Activated CD4-positive, alpha-beta T cell treated with anti-CD3 and anti-CD28 coated beads, Interleukin-2, Interleukin-6, amounts not matched to agents 100 ng/mL and 50 ng/mL, durations not matched to agents 16 hours and 8 hours (primary cell): ENCODE measurements at regions not wholly inside any gene's neighbourhood (a gene's known extent, or its start where the extent isn't known, plus 50 kb on each side); places are given as distances from the start of the nearest gene placed in this dataset.

Source experiments
- DNase-seq: peaks from one replicate; pipeline ENCODE4 v3.0.0-alpha.2; 2020

DNA sequence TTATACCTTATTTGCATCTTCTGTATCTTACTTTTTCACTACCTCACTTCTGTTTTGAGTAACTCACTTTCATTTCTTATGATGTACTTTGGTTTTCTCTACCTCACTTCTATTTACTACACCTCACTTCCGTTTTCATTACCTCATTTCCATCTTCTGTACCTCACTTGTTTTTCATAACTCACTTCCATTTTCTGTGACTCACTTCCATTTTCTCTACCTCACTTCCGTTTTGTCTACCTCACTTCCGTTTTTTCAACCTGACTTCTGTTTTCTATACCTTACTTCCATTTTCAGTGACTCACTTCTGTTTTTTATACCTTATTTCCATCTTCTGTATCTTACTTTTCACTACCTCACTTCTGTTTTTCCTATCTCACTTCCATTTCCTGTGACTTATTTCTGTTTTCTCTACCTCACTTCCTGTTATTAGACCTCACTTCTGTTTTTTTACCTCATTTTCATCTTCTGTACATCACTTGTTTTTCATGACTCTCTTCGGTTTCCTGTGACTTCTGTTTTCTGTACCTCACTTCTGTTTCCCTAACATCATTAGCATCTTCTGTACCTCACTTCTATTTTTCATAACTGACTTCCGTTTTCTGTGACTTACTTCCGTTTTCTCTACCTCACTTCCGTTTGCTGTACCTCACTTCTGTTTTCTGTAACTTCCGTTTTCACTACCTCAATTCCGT is 493.1 kb upstream of the AKR1E2 start:
- no peak for DNase-seq

DNA sequence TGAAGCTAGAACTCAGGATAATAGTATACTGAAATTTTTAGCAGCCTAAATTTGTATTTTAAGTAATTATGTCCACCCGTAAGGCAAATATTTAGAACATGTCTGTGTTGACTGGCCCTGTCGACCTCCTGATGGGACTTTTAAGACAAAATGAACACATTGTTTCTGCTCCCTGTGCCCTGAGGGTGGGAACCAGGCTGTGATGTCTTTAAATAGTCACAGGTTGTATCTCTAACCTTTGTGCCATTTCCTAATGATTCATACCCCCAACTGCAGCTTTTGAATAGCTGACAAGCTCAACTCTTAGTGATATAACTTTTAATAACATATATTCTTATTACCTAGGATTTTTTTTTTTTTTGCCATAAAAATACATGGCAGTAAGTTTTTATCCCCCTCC is 494.9 kb upstream of the AKR1E2 start:
- DNase-seq = no peak

- no peak for DNase-seq
Measured at GRCh38 chr10:4330636-4331035, 495.4 kb upstream of the AKR1E2 start.

DNA sequence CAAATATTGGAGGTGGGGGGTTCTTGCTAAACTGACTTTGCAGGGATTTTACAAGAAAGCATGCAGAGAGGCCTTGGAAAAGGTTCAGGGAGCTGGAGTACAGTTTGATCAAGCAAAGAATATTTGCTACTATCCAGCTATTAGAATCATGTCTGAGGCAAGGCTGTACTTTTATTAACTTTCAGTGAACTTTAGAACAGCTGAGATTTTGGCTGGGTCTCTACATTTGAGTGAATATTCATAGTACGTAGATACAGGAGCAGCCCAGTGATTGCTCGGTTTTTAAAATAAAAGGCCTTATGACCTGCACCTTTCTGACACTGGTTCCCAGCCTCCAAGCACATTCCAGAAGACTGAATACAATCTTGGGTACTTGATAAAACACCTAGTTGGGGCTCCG is 496.8 kb upstream of the AKR1E2 start:
- DNase-seq = no peak

GRCh38 chr10:4326647-4327046 is 499.4 kb upstream of the AKR1E2 start:
- DNase-seq = no peak

GRCh38 chr10:4319870-4320367 is 506.1 kb upstream of the AKR1E2 start:
- no peak for DNase-seq

GRCh38 chr10:4316161-4316810 is 509.7 kb upstream of the AKR1E2 start:
- no peak for DNase-seq

DNA sequence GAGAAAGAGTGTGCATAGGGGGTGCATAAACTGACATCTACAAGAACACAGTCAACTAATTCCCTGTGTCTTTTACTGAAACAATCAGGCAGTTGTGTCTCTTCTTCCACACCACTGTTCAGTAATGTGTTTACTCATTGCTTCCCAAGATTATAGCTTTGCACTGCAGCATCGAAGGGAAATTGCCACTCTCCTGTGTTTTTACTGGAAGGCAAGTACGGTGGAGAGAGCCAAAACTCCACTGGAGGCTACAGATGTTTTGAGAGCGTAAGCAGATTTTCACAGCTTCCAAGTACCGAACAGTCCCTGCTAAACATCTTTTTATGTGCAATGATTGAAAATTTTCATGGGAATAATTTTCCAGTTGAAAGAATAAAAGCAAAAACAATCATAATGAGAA is 510.5 kb upstream of the AKR1E2 start:
- no peak for DNase-seq

DNA sequence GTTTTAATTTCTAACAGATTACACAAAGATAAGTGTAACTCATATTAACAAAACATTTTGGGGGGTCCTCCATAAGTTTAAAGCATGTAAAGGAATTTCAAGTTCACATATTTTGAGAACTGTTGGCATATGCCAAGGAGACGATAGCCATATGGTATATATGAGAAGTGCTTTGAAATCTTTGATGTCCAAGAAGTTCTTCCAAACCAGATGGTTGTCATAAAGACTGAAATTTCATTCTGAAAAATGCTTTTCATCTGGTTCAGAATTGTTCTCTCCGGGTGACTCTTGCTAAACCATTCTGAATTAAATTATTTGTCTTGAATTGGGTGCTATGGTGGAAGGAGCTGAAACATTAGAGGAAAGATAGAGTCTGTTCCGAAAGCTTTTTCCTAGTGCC is 513.0 kb upstream of the AKR1E2 start:
- DNase-seq = no peak

- DNase-seq = no peak
Measured at GRCh38 chr10:4312051-4312835, 513.8 kb upstream of the AKR1E2 start.

- DNase-seq = no peak
Measured at GRCh38 chr10:4310172-4310571, 515.8 kb upstream of the AKR1E2 start.

- no peak for DNase-seq
Measured at GRCh38 chr10:4307910-4308309, 518.1 kb upstream of the AKR1E2 start.

DNA sequence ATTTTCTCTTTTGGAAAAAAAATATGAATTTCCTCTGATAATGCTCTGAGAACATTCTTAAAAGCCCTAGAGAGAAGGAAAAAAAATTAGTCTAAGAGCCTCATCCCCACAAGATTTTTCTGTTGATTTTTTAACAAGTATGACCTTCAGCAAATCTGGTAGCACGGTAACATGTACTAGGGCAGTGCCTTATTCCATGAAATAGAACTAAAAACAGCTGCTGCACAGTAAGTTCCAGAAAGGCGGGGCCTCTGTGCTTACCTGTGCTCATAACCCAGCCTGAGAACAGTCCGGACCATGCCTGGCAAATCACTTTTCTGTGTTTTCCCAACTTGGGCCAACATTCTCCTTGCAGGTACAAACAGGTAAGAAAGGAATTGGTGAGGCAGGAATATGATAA is 519.1 kb upstream of the AKR1E2 start:
- DNase-seq = no peak

GRCh38 chr10:4303045-4303444 is 518.0 kb upstream of the KLF6 start:
- no peak for DNase-seq

GRCh38 chr10:4301291-4302045 is 516.5 kb upstream of the KLF6 start:
- DNase-seq = no peak

GRCh38 chr10:4296161-4296560 is 511.2 kb upstream of the KLF6 start:
- no peak for DNase-seq

DNA sequence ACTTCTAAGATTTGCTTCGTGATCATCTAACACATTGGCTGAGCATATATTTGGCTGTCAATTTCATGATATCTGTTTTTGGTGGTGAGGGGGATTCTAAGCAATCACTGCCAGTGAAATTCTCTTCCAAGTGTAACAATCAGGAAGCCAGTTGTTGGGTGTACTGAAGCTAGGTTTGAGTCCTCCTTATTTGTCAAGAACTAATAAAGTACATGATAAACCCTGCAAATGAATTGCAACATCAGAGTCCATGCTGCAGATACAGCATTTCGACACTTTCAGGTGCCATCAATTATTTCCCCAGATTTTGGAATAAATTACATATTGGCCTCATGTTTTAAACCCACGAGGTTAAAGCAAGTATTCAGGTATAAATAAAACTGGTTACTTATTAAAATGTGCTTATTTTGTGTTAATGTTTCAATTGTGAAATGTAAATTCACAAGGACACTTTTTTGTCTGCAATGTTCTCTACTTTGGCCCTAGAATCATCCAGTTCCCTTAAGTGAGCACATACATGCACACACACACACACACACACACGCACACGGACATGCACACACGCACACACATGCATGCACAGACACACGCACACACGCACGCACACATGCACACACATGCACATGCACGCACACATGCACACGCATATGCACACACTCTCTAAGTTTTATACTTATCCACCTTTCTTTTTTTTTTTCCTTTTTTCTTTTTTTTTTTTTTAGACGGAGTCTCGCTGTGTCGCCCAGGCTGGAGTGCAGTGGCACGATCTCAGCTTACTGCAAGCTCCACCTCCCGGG is 510.2 kb upstream of the KLF6 start:
- DNase-seq = no peak

GRCh38 chr10:4294271-4294670 is 509.3 kb upstream of the KLF6 start:
- DNase-seq = no peak

- no peak for DNase-seq
Measured at GRCh38 chr10:4291990-4292389, 507.0 kb upstream of the KLF6 start.

DNA sequence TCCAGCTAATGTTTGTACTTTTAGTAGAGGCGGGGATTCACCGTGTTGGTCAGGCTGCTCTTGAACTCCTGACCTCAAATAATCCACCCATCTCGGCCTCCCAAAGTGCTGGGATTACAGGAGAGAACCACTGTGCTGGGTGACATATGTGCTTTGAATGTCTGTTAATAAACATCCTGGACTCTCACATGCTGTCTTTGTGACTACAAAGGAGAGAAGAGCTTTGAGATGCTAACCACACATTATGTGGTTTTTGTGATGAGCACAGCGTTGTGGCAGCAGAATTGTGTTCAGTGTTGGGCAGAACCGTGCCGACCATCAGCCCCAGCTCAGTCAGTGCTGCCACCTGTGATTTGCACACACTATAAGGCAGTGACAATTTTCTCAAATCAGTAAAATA is 500.1 kb upstream of the KLF6 start:
- peak; percentile 36 for DNase-seq

- no peak for DNase-seq
Measured at GRCh38 chr10:4283846-4284610, 499.0 kb upstream of the KLF6 start.

DNA sequence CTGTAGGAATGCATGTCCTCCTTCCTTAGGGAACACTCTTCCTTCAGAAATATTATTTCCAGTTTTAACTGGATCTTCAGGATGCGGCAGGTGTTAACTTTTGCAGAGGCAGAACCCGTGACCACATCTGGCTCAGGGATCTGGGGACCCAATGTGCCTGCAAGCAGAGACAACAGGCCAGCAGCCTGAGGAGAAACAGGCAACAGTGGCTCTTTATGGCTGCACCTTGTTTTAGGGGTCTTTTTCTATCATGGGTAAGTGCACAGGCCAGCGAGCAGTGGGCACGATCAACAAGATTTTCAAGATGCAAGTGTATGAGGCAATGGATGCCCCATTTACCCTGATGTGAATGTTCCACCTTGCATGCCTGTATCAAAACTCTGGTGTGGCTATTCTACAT is 497.5 kb upstream of the KLF6 start:
- no peak for DNase-seq
